Calu3 (cell line): ENCODE measurements at regions not wholly inside any gene's neighbourhood (a gene's known extent, or its start where the extent isn't known, plus 50 kb on each side); places are given as distances from the start of the nearest gene placed in this dataset.

ENCODE experiments used
- BruUV-seq: library from RNA; stranded (reverse); fragments of 400-500 nt; replicated peaks from 2 replicates; lab custom pipeline; 2021; lab: Mats Ljungman, UMichigan
- CTCF ChIA-PET: fragments of 300-600 bp; sonication (Branson Sonifier 250); formaldehyde crosslinking; loops from one replicate; lab custom pipeline; 2022; ENCODE audit warnings: antibody characterized with exemption; lab: Charles Lee
- DNase-seq: peaks from one replicate; pipeline ENCODE4 v3.0.0; 2022
- H3K27ac Mint-ChIP-seq: one replicate; pipeline ENCODE4 v1.8.0; 2022; ENCODE audit warnings: mixed read lengths; ENCODE audit not compliant: unreplicated experiment
- H3K27me3 Mint-ChIP-seq: one replicate; pipeline ENCODE4 v1.8.0; 2022; ENCODE audit warnings: mixed read lengths; ENCODE audit not compliant: unreplicated experiment
- H3K36me3 Mint-ChIP-seq: one replicate; pipeline ENCODE4 v1.8.0; 2022; ENCODE audit warnings: mild to moderate bottlenecking, moderate library complexity, mixed read lengths; ENCODE audit not compliant: insufficient read depth, unreplicated experiment
- H3K4me1 Mint-ChIP-seq: one replicate; pipeline ENCODE4 v1.8.0; 2022; ENCODE audit warnings: mild to moderate bottlenecking, low read depth, mixed read lengths; ENCODE audit not compliant: unreplicated experiment
- H3K4me3 Mint-ChIP-seq: one replicate; pipeline ENCODE4 v1.8.0; 2022; ENCODE audit warnings: mild to moderate bottlenecking, low read depth, moderate library complexity, mixed read lengths; ENCODE audit not compliant: unreplicated experiment
- H3K9me3 Mint-ChIP-seq: one replicate; pipeline ENCODE4 v1.8.0; 2022; ENCODE audit warnings: low read depth, mixed read lengths; ENCODE audit not compliant: unreplicated experiment
- intact Hi-C: fragments of 100-400 bp; cut with micrococcal nuclease; formaldehyde crosslinking; loops from one replicate; pipeline ENCODE4 v1.10.0; 2022; ENCODE audit not compliant: unreplicated experiment
- TF ChIP-seq, protein P1 (sequence below): fragments of 200-600 bp; IDR thresholded peaks from one replicate; pipeline ENCODE4 v1.8.0; 2022; ENCODE audit warnings: antibody characterized with exemption; ENCODE audit not compliant: unreplicated experiment

DNA sequence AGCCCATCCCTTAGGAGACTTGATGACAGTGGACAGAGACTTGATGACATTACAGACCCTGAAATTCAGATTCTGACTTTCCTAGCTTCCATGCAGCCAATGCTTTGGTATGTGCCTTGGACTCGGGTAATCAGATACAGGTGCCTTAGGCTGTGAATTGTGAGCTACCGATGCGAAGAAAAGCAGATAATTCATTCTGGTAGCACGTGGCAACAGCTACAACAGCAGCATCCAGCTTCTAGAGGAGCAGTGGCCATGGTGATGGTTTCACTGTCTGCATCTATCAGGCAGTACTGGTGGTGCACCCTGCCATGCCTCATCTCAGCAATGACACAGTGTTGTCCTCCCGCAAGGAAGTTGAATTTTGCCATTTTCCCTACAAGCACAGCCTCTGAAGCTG is 126.9 kb upstream of the TAPT1 start:
- intact Hi-C loops: no loop called here
- H3K36me3 Mint-ChIP-seq: no peaks in the 10 kb centered on the region
- H3K4me1 Mint-ChIP-seq: no peaks in the 10 kb centered on the region
- H3K27ac Mint-ChIP-seq: no peak overlapping the region
- no peak for DNase-seq
- no TSS peak for BruUV-seq
- TF ChIP-seq, protein P1, sequence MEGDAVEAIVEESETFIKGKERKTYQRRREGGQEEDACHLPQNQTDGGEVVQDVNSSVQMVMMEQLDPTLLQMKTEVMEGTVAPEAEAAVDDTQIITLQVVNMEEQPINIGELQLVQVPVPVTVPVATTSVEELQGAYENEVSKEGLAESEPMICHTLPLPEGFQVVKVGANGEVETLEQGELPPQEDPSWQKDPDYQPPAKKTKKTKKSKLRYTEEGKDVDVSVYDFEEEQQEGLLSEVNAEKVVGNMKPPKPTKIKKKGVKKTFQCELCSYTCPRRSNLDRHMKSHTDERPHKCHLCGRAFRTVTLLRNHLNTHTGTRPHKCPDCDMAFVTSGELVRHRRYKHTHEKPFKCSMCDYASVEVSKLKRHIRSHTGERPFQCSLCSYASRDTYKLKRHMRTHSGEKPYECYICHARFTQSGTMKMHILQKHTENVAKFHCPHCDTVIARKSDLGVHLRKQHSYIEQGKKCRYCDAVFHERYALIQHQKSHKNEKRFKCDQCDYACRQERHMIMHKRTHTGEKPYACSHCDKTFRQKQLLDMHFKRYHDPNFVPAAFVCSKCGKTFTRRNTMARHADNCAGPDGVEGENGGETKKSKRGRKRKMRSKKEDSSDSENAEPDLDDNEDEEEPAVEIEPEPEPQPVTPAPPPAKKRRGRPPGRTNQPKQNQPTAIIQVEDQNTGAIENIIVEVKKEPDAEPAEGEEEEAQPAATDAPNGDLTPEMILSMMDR: no peak
- CTCF ChIA-PET: interaction anchor here (0.6 kb wide), 1 partner anchor 931 kb away, joined by 5 read pairs; no protein-coding TSS in a partner anchor
- peaks cover 47% of the 10 kb centered on the region for H3K27me3 Mint-ChIP-seq
- H3K9me3 Mint-ChIP-seq: no peaks in the 10 kb centered on the region
- no peak overlapping the region for H3K4me3 Mint-ChIP-seq

DNA sequence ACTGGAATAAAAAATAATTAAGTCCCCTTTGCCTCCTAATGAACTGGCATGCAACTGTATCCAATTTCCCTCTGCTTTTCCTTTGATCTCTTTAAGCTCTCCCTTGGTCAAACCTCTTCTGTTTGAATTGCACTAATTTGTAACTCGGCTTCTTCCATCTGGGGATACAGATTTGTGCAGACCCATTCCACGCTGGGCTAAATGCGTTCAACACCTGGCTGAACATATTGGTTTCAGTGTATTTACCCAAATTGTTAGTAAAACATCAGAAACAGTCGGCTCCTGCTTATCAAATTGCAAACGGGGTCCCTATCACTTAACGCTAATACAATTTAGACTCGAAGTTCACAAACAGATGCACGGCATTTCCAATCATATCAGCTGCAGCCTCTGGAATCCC is 124.9 kb upstream of the TAPT1 start:
- intact Hi-C loops: no loop called here
- H3K9me3 Mint-ChIP-seq: no peaks in the 10 kb centered on the region
- peaks cover 49% of the 10 kb centered on the region for H3K27me3 Mint-ChIP-seq
- no TSS peak for BruUV-seq
- H3K36me3 Mint-ChIP-seq: no peaks in the 10 kb centered on the region
- H3K27ac Mint-ChIP-seq: no peak overlapping the region
- no peaks in the 10 kb centered on the region for H3K4me1 Mint-ChIP-seq
- no peak for DNase-seq
- CTCF ChIA-PET: no interaction called here
- no peak overlapping the region for H3K4me3 Mint-ChIP-seq
- TF ChIP-seq, protein P1: no peak

DNA sequence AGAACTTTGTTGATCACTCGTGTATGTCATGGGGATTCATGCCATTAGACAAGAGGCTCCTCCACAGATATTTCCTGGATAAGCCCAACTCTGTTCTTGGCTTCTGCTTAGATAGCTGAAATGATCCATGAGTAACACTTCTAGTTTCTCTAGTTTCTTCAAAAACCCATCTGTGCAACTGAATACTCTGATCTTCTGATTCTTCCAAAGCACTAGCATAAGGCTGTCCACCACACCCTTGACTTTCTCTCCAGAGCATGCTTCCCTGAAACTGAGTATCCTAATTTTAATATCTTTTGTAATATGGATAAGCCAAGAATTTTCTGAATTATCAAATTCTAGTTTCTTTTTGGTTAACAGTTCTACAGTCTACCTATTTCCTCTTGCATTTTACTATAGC is 118.6 kb upstream of the TAPT1 start:
- DNase-seq: no peak
- BruUV-seq: no TSS peak
- H3K27me3 Mint-ChIP-seq: peaks cover 33% of the 10 kb centered on the region
- no peak overlapping the region for H3K27ac Mint-ChIP-seq
- CTCF ChIA-PET: no interaction called here
- no peaks in the 10 kb centered on the region for H3K9me3 Mint-ChIP-seq
- intact Hi-C loops: no loop called here
- no peaks in the 10 kb centered on the region for H3K4me1 Mint-ChIP-seq
- TF ChIP-seq, protein P1: no peak
- no peak overlapping the region for H3K4me3 Mint-ChIP-seq
- H3K36me3 Mint-ChIP-seq: no peaks in the 10 kb centered on the region

DNA sequence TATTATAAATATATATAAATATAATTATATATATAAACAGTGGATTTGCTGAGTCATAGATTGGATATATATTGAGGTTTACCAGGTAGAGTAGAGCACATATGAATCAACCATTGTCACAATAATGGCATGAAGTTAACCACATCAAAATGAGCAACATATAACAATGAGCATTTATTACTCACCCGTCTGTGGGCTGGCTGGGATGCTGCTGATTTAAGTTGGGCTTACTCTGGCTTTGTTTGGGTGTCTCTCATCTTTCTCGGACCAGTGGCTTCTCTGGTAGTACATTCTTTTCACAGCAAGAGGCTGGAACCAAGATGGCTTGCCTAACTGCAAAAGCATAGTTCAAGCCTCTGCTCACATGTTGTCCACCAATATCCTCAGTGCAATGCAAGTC is 111.7 kb upstream of the TAPT1 start:
- TF ChIP-seq, protein P1: no peak
- H3K4me1 Mint-ChIP-seq: no peaks in the 10 kb centered on the region
- intact Hi-C loops: no loop called here
- no peaks in the 10 kb centered on the region for H3K9me3 Mint-ChIP-seq
- H3K27ac Mint-ChIP-seq: no peak overlapping the region
- CTCF ChIA-PET: no interaction called here
- BruUV-seq: no TSS peak
- peaks cover 12% of the 10 kb centered on the region for H3K27me3 Mint-ChIP-seq
- H3K36me3 Mint-ChIP-seq: no peaks in the 10 kb centered on the region
- no peak for DNase-seq
- no peak overlapping the region for H3K4me3 Mint-ChIP-seq
